HEK293 (cell line): ENCODE measurements at regions not wholly inside any gene's neighbourhood (a gene's known extent, or its start where the extent isn't known, plus 50 kb on each side); places are given as distances from the start of the nearest gene placed in this dataset.

Experiments used
- CTCF ChIA-PET: fragments of 350-600 bp; formaldehyde crosslinking; extraction: SDS; loops from one replicate; lab custom pipeline; 2021; ENCODE audit warnings: antibody characterized with exemption; lab: Yijun Ruan, JAX
- POLR2A ChIA-PET: fragments of 300-600 bp; formaldehyde crosslinking; extraction: SDS; loops from one replicate; lab custom pipeline; 2020; ENCODE audit warnings: antibody characterized with exemption, inconsistent platforms; lab: Yijun Ruan, JAX
- H3K27ac ChIP-seq: fragments of 200-500 bp; sonication (Bioruptor generic); 2 replicates; pipeline ENCODE4 v1.5.1; 2014; ENCODE audit warnings: low read depth, low read length, control low read depth, inconsistent platforms; ENCODE audit errors: extremely low read depth
- H3K36me3 ChIP-seq, 2 experiments: fragments of 200-500 bp in 1 of 2; sonication (Bioruptor generic) in 1 of 2; 1 replicate in 1 of 2; 2 replicates in 1 of 2; pipeline ENCODE4 v1.5.1; 2014 to 2017; ENCODE audit warnings: inconsistent platforms in 2 of 2, low read length in 2 of 2; ENCODE audit not compliant: control insufficient read depth in 2 of 2, insufficient read depth in 1 of 2
- H3K4me1 ChIP-seq: fragments of 200-500 bp; sonication (Bioruptor generic); 2 replicates; pipeline ENCODE4 v1.5.1; 2014; ENCODE audit warnings: mild to moderate bottlenecking, low read length, inconsistent platforms; ENCODE audit not compliant: control insufficient read depth, insufficient read depth
- H3K4me3 ChIP-seq: 2 replicates; pipeline ENCODE4 v1.5.1; 2011; ENCODE audit warnings: low read depth, mild to moderate bottlenecking, control low read depth, low read length, moderate library complexity
- H3K9me3 ChIP-seq: fragments of 200-500 bp; sonication (Bioruptor generic); 2 replicates; pipeline ENCODE4 v1.5.1; 2014; ENCODE audit warnings: low read depth, low read length, inconsistent platforms; ENCODE audit not compliant: control insufficient read depth, insufficient read depth
- EGR2 ChIP-seq: fragments of 450-650 bp; formaldehyde crosslinking; IDR thresholded peaks from 2 replicates; pipeline ENCODE4 v1.5.1; 2016; ENCODE audit warnings: low read depth, missing biosample characterization, missing genetic modification characterization
- GFI1B ChIP-seq: fragments of 450-650 bp; formaldehyde crosslinking; IDR thresholded peaks from 2 replicates; pipeline ENCODE4 v1.5.1; 2016; ENCODE audit warnings: missing biosample characterization, missing genetic modification characterization
- OSR2 ChIP-seq: fragments of 450-650 bp; formaldehyde crosslinking; IDR thresholded peaks from 2 replicates; pipeline ENCODE4 v1.5.1; 2016; ENCODE audit warnings: missing biosample characterization, missing genetic modification characterization
- PRDM1 ChIP-seq: fragments of 450-650 bp; formaldehyde crosslinking; IDR thresholded peaks from 2 replicates; pipeline ENCODE4; 2016; ENCODE audit warnings: missing biosample characterization, missing genetic modification characterization
- SALL2 ChIP-seq: fragments of 450-650 bp; formaldehyde crosslinking; IDR thresholded peaks from 2 replicates; pipeline ENCODE4 v1.5.0; 2017; ENCODE audit warnings: missing biosample characterization, mild to moderate bottlenecking, missing genetic modification characterization, borderline replicate concordance
- SP7 ChIP-seq: fragments of 450-650 bp; formaldehyde crosslinking; IDR thresholded peaks from 2 replicates; pipeline ENCODE4 v1.5.1; 2016; ENCODE audit warnings: missing biosample characterization, missing genetic modification characterization
- TRIM28 ChIP-seq: IDR thresholded peaks from 2 replicates; pipeline ENCODE4 v1.6.1; 2011; ENCODE audit warnings: low read length, control low read depth, borderline replicate concordance
- ZBTB1 ChIP-seq: fragments of 450-650 bp; formaldehyde crosslinking; IDR thresholded peaks from 2 replicates; pipeline ENCODE4 v1.5.1; 2016; ENCODE audit warnings: missing biosample characterization, missing genetic modification characterization
- ZBTB8A ChIP-seq: fragments of 450-650 bp; formaldehyde crosslinking; IDR thresholded peaks from 2 replicates; pipeline ENCODE4 v1.5.1; 2016; ENCODE audit warnings: missing biosample characterization, missing genetic modification characterization
- ZNF239 ChIP-seq: fragments of 450-650 bp; formaldehyde crosslinking; IDR thresholded peaks from 2 replicates; pipeline ENCODE4 v1.5.1; 2016; ENCODE audit warnings: missing biosample characterization, missing genetic modification characterization
- ZNF324 ChIP-seq: fragments of 450-650 bp; formaldehyde crosslinking; IDR thresholded peaks from 2 replicates; pipeline ENCODE4 v1.5.1; 2016; ENCODE audit warnings: missing biosample characterization, missing genetic modification characterization
- ZNF350 ChIP-seq: fragments of 450-650 bp; formaldehyde crosslinking; IDR thresholded peaks from 2 replicates; pipeline ENCODE4 v1.5.0; 2017; ENCODE audit warnings: missing biosample characterization, mild to moderate bottlenecking, missing genetic modification characterization
- ZNF473 ChIP-seq: fragments of 450-650 bp; formaldehyde crosslinking; IDR thresholded peaks from 2 replicates; pipeline ENCODE4 v1.5.1; 2017; ENCODE audit warnings: missing biosample characterization, missing genetic modification characterization
- ZNF571 ChIP-seq: fragments of 450-650 bp; formaldehyde crosslinking; IDR thresholded peaks from 2 replicates; pipeline ENCODE4 v1.5.0; 2017; ENCODE audit warnings: missing biosample characterization, missing genetic modification characterization
- ZNF626 ChIP-seq: fragments of 450-650 bp; sonication (Bioruptor Pico); formaldehyde crosslinking; IDR thresholded peaks from 2 replicates; pipeline ENCODE4 v1.5.1; 2018; ENCODE audit warnings: missing biosample characterization, missing genetic modification characterization, inconsistent platforms
- ZNF660 ChIP-seq: fragments of 450-650 bp; IDR thresholded peaks from 2 replicates; pipeline ENCODE4 v1.5.1; 2018; ENCODE audit warnings: missing biosample characterization, mild to moderate bottlenecking, missing genetic modification characterization
- ZNF76 ChIP-seq: fragments of 450-650 bp; formaldehyde crosslinking; IDR thresholded peaks from 2 replicates; pipeline ENCODE4; 2016; ENCODE audit warnings: low read depth, missing biosample characterization, missing genetic modification characterization, borderline replicate concordance
- ZNF777 ChIP-seq: fragments of 450-650 bp; formaldehyde crosslinking; IDR thresholded peaks from 2 replicates; pipeline ENCODE4 v1.5.1; 2017; ENCODE audit warnings: missing biosample characterization, missing genetic modification characterization, borderline replicate concordance
- ZNF791 ChIP-seq: fragments of 450-650 bp; formaldehyde crosslinking; IDR thresholded peaks from 2 replicates; pipeline ENCODE4 v1.5.1; 2016; ENCODE audit warnings: missing biosample characterization, missing genetic modification characterization
- ZSCAN30 ChIP-seq: fragments of 450-650 bp; IDR thresholded peaks from 2 replicates; pipeline ENCODE4 v1.5.1; 2018; ENCODE audit warnings: missing biosample characterization, mild to moderate bottlenecking, missing genetic modification characterization, moderate library complexity
- TF ChIP-seq, protein P1 (sequence below): fragments of 450-650 bp; formaldehyde crosslinking; IDR thresholded peaks from 2 replicates; pipeline ENCODE4 v1.5.1; 2017; ENCODE audit warnings: missing biosample characterization, missing genetic modification characterization
- TF ChIP-seq, protein P2 (sequence below): fragments of 450-650 bp; formaldehyde crosslinking; IDR thresholded peaks from 2 replicates; pipeline ENCODE4 v1.5.1; 2016; ENCODE audit warnings: missing biosample characterization, missing genetic modification characterization
- TF ChIP-seq, protein P3 (sequence below): fragments of 450-650 bp; formaldehyde crosslinking; IDR thresholded peaks from 2 replicates; pipeline ENCODE4 v1.5.1; 2017; ENCODE audit warnings: missing biosample characterization, missing genetic modification characterization

DNA sequence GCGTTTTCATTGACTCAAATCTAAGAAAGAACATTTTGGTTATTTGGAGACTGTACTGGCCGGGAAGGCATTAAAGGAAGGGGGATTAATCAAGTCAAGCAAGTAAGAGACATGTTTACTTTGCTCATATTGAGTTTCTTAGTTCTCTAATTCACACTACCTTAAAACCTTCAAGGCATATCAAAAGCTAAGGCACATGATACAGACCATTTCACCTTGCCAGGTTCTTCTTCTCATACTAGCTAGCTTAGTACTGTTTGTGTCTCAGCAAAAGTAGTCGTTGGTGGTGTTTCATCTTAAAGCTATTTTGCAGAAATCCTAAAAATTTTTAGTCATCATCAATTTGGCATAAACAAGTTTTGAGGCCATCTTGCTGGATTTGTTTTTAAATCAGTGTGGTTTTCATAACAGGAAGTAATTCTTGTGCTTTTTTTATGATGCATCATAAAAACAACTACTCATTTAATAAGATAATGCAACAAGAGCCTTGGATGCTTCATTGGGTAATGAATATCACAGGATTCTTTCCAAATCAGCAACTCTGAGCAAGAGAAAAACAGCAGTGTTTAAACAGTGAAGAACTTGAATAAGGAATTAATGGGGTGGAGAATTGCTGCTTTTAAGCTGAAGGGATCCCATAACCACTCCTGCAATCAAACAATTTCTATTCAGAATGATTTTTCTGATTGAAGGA, 425.3 kb downstream of the EPM2A start:
- CTCF ChIA-PET: interaction anchor here (0.9 kb wide), 1 partner anchor 10 kb away, joined by 3 read pairs; no protein-coding TSS in a partner anchor
- Histone ChIP-seq H3K27ac (no peak overlapping the region), H3K4me1 (no peaks in the 10 kb centered on the region), H3K36me3 (no peaks in the 10 kb centered on the region), H3K9me3 (no peaks in the 10 kb centered on the region), H3K4me3 (no peak overlapping the region)
- POLR2A ChIA-PET: no interaction called here
- TF ChIP-seq, protein P1, sequence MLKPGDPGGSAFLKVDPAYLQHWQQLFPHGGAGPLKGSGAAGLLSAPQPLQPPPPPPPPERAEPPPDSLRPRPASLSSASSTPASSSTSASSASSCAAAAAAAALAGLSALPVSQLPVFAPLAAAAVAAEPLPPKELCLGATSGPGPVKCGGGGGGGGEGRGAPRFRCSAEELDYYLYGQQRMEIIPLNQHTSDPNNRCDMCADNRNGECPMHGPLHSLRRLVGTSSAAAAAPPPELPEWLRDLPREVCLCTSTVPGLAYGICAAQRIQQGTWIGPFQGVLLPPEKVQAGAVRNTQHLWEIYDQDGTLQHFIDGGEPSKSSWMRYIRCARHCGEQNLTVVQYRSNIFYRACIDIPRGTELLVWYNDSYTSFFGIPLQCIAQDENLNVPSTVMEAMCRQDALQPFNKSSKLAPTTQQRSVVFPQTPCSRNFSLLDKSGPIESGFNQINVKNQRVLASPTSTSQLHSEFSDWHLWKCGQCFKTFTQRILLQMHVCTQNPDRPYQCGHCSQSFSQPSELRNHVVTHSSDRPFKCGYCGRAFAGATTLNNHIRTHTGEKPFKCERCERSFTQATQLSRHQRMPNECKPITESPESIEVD (tag by site-specific recombination): no peak
- TF ChIP-seq, protein P2, sequence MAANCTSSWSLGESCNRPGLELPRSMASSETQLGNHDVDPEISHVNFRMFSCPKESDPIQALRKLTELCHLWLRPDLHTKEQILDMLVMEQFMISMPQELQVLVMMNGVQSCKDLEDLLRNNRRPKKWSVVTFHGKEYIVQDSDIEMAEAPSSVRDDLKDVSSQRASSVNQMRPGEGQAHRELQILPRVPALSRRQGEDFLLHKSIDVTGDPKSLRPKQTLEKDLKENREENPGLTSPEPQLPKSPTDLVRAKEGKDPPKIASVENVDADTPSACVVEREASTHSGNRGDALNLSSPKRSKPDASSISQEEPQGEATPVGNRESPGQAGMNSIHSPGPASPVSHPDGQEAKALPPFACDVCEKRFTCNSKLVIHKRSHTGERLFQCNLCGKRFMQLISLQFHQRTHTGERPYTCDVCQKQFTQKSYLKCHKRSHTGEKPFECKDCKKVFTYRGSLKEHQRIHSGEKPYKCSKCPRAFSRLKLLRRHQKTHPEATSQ (tag by site-specific recombination): no peak
- TF ChIP-seq ZNF660 (tag by site-specific recombination): no peak
- TF ChIP-seq ZNF791 (tag by site-specific recombination): no peak
- TF ChIP-seq ZNF571 (tag by site-specific recombination): no peak
- TF ChIP-seq ZNF239 (tag by site-specific recombination): no peak
- TF ChIP-seq GFI1B: no peak
- TF ChIP-seq PRDM1 (tag by site-specific recombination): no peak
- TF ChIP-seq ZSCAN30 (tag by site-specific recombination): no peak
- no peak for TF ChIP-seq ZNF626 (tag by site-specific recombination)
- no peak for TF ChIP-seq ZNF777 (tag by site-specific recombination)
- TF ChIP-seq ZNF350 (tag by site-specific recombination): no peak
- no peak for TF ChIP-seq TRIM28
- TF ChIP-seq ZBTB1: no peak
- TF ChIP-seq SP7 (tag by site-specific recombination): no peak
- TF ChIP-seq, protein P3, sequence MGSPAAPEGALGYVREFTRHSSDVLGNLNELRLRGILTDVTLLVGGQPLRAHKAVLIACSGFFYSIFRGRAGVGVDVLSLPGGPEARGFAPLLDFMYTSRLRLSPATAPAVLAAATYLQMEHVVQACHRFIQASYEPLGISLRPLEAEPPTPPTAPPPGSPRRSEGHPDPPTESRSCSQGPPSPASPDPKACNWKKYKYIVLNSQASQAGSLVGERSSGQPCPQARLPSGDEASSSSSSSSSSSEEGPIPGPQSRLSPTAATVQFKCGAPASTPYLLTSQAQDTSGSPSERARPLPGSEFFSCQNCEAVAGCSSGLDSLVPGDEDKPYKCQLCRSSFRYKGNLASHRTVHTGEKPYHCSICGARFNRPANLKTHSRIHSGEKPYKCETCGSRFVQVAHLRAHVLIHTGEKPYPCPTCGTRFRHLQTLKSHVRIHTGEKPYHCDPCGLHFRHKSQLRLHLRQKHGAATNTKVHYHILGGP: no peak
- TF ChIP-seq SALL2 (tag by site-specific recombination): no peak
- no peak for TF ChIP-seq OSR2 (tag by site-specific recombination)

- TF ChIP-seq ZBTB8A (no peak), ZNF76 (tag by site-specific recombination) (no peak), ZNF473 (no peak), ZNF571 (tag by site-specific recombination) (no peak), ZNF324 (tag by site-specific recombination) (no peak), EGR2 (no peak)
- Histone ChIP-seq H3K36me3 (no peaks in the 10 kb centered on the region), H3K4me3 (no peak overlapping the region), H3K9me3 (no peaks in the 10 kb centered on the region), H3K27ac (no peak overlapping the region), H3K4me1 (no peaks in the 10 kb centered on the region)
- ChIA-PET CTCF (interaction anchor here (0.9 kb wide), 1 partner anchor 188 kb away, joined by 4 read pairs; no protein-coding TSS in a partner anchor), POLR2A (no interaction called here)
Measured at GRCh38 chr6:145312481-145312880, 422.8 kb downstream of the EPM2A start.
